Keratinocyte (primary cell): ENCODE measurements at regions not wholly inside any gene's neighbourhood (a gene's known extent, or its start where the extent isn't known, plus 50 kb on each side); places are given as distances from the start of the nearest gene placed in this dataset.

ENCODE experiments used
- DNase-seq: peaks from one replicate; pipeline ENCODE4 v3.0.0-alpha.2; 2011; ENCODE audit warnings: low read depth, missing footprints, low spot score
- FAIRE-seq: peaks from 2 replicates; lab custom pipeline; 2011; peaks lifted over from hg19 to GRCh38; lab: Jason Lieb, UNC
- H2AFZ ChIP-seq: 2 replicates; pipeline ENCODE4 v1.6.0; 2012; ENCODE audit warnings: low read length, control low read depth, inconsistent platforms; ENCODE audit not compliant: control insufficient read depth
- H3K27ac ChIP-seq: 2 replicates; pipeline ENCODE4 v1.5.1; 2011; ENCODE audit warnings: low read length; ENCODE audit not compliant: control insufficient read depth, insufficient read depth
- H3K27me3 ChIP-seq: 3 replicates; pipeline ENCODE4 v1.6.0; 2011; ENCODE audit warnings: low read length; ENCODE audit not compliant: control insufficient read depth, insufficient read depth; ENCODE audit errors: extremely low read depth
- H3K36me3 ChIP-seq, 2 experiments: 2 replicates in 1 of 2; 3 replicates in 1 of 2; pipeline ENCODE4 v1.5.1; 2011; ENCODE audit warnings: low read length in 2 of 2, mild to moderate bottlenecking in 1 of 2; ENCODE audit not compliant: control insufficient read depth in 2 of 2, insufficient read depth in 2 of 2; ENCODE audit errors: extremely low read depth in 1 of 2
- H3K4me1 ChIP-seq: 3 replicates; pipeline ENCODE4 v1.5.1; 2011; ENCODE audit warnings: low read length; ENCODE audit not compliant: control insufficient read depth, insufficient read depth; ENCODE audit errors: extremely low read depth
- H3K4me2 ChIP-seq: 3 replicates; pipeline ENCODE4 v1.6.0; 2011; ENCODE audit warnings: low read depth, low read length; ENCODE audit not compliant: control insufficient read depth, insufficient read depth; ENCODE audit errors: extremely low read depth
- H3K4me3 ChIP-seq, 3 experiments: fragments of 200-600 bp in 1 of 3; sonication (generic) in 1 of 3; 2 replicates in 2 of 3; 3 replicates in 1 of 3; pipeline ENCODE4 v1.5.1; 2011 to 2016; ENCODE audit warnings: low read length in 3 of 3, mild to moderate bottlenecking in 3 of 3, control low read depth in 2 of 3, inconsistent platforms in 1 of 3, low read depth in 1 of 3, mixed read lengths in 1 of 3, mixed run types in 1 of 3, moderate library complexity in 1 of 3; ENCODE audit not compliant: control insufficient read depth in 2 of 3, insufficient read depth in 2 of 3; ENCODE audit errors: extremely low read depth in 1 of 3
- H3K79me2 ChIP-seq: 2 replicates; pipeline ENCODE4 v1.6.0; 2012; ENCODE audit warnings: low read length; ENCODE audit not compliant: control insufficient read depth, insufficient read depth
- H3K9ac ChIP-seq: 3 replicates; pipeline ENCODE4 v1.6.0; 2011; ENCODE audit warnings: low read length; ENCODE audit not compliant: control insufficient read depth, insufficient read depth; ENCODE audit errors: extremely low read depth
- H3K9me1 ChIP-seq: 3 replicates; pipeline ENCODE4 v1.6.0; 2011; ENCODE audit warnings: low read length; ENCODE audit not compliant: control insufficient read depth, insufficient read depth; ENCODE audit errors: extremely low read depth
- H3K9me3 ChIP-seq: 2 replicates; pipeline ENCODE4 v1.5.1; 2012; ENCODE audit warnings: low read depth, low read length; ENCODE audit not compliant: control insufficient read depth
- H4K20me1 ChIP-seq: 3 replicates; pipeline ENCODE4 v1.6.0; 2011; ENCODE audit warnings: low read length; ENCODE audit not compliant: control insufficient read depth, insufficient read depth; ENCODE audit errors: extremely low read depth
- CTCF ChIP-seq, 3 experiments: IDR thresholded peaks in 1 of 3; conservative IDR thresholded peaks in 1 of 3; optimal IDR thresholded peaks in 1 of 3; 2 replicates in 2 of 3; 3 replicates in 1 of 3; pipeline versions ENCODE3 to v1.5.1; 2011; ENCODE audit warnings: low read length in 3 of 3, mild to moderate bottlenecking in 3 of 3, moderate library complexity in 2 of 3, control low read depth in 1 of 3, inconsistent platforms in 1 of 3; ENCODE audit not compliant: insufficient read depth in 2 of 3; ENCODE audit errors: extremely low read depth in 1 of 3
- EZH2 ChIP-seq: IDR thresholded peaks from one replicate; pipeline ENCODE4 v1.6.1; 2012; ENCODE audit warnings: inconsistent platforms, mild to moderate bottlenecking, low read length, moderate library complexity
- dilution Hi-C: fragments of 300-500 bp; cut with MboI; formaldehyde crosslinking; loops from one replicate; pipeline ENCODE4 v1.7.0; 2020; ENCODE audit warnings: low sequenced_read_pairs; ENCODE audit not compliant: extremely low pct_ligation_motif_present

GRCh38 chr13:34263681-34264080, 445.7 kb downstream of the RFC3 start:
- no peaks in the 10 kb centered on the region for H3K9me1 ChIP-seq
- no peaks in the 10 kb centered on the region for H3K79me2 ChIP-seq
- dilution Hi-C loops, result no loop called here
- H4K20me1 ChIP-seq, result no peaks in the 10 kb centered on the region
- H3K27ac ChIP-seq, result no peak overlapping the region
- H3K4me1 ChIP-seq, result peaks cover 3% of the 10 kb centered on the region
- FAIRE-seq, result no peak
- TF ChIP-seq EZH2, result no peak
- no peak for TF ChIP-seq CTCF (optimal IDR thresholded peaks at IDR 0.05 in 1 of 3, IDR thresholded peaks at IDR 0.05 in 1 of 3, conservative IDR thresholded peaks at IDR 0.05 in 1 of 3; ENCODE audit: extremely low read depth in 1 of 3, insufficient read depth in 2 of 3, low read length in 3 of 3)
- no peaks in the 10 kb centered on the region for H3K36me3 ChIP-seq
- H3K4me2 ChIP-seq, result no peak overlapping the region
- no peaks in the 10 kb centered on the region for H3K27me3 ChIP-seq
- no peak overlapping the region for H2AFZ ChIP-seq
- DNase-seq, result no peak
- no peak overlapping the region for H3K9ac ChIP-seq
- H3K9me3 ChIP-seq, result no peaks in the 10 kb centered on the region
- H3K4me3 ChIP-seq, result no peak overlapping the region

GRCh38 chr13:34265046-34265679, 447.2 kb downstream of the RFC3 start:
- Histone ChIP-seq H3K9ac (no peak overlapping the region), H3K27me3 (no peaks in the 10 kb centered on the region), H3K79me2 (no peaks in the 10 kb centered on the region), H3K4me3 (no peak overlapping the region), H3K9me1 (no peaks in the 10 kb centered on the region), H3K36me3 (no peaks in the 10 kb centered on the region), H3K27ac (no peak overlapping the region), H4K20me1 (no peaks in the 10 kb centered on the region), H3K4me1 (peaks cover 3% of the 10 kb centered on the region), H3K9me3 (no peaks in the 10 kb centered on the region), H2AFZ (no peak overlapping the region), H3K4me2 (no peak overlapping the region)
- FAIRE-seq (no peak), DNase-seq (no peak)
- TF ChIP-seq EZH2, result no peak
- no peak for TF ChIP-seq CTCF (optimal IDR thresholded peaks at IDR 0.05 in 1 of 3, IDR thresholded peaks at IDR 0.05 in 1 of 3, conservative IDR thresholded peaks at IDR 0.05 in 1 of 3; ENCODE audit: extremely low read depth in 1 of 3, insufficient read depth in 2 of 3, low read length in 3 of 3)
- dilution Hi-C loops, result no loop called here
